Mucosa of rectum (tissue), 2 donors: ENCODE measurements at regions not wholly inside any gene's neighbourhood (a gene's known extent, or its start where the extent isn't known, plus 50 kb on each side); places are given as distances from the start of the nearest gene placed in this dataset.
"Not testable (repeated sequence)": the region's sequence is repeated elsewhere in the genome, so short reads cannot be mapped to it uniquely, and the experiment has no call there.

Experiments
- H3K27ac ChIP-seq, 2 donors: one replicate each; pipeline ENCODE4 v1.7.0; 2013; ENCODE audit warnings: inconsistent platforms in 2 of 2, low read depth in 2 of 2, low read length in 2 of 2
- H3K27me3 ChIP-seq, 2 donors: one replicate each; pipeline ENCODE4 v1.7.0; 2013; ENCODE audit warnings: low read length in 2 of 2; ENCODE audit not compliant: control insufficient read depth in 2 of 2, insufficient read depth in 2 of 2
- H3K36me3 ChIP-seq, 2 donors: one replicate each; pipeline ENCODE4 v1.7.0; 2013; ENCODE audit warnings: low read length in 2 of 2; ENCODE audit not compliant: control insufficient read depth in 2 of 2, insufficient read depth in 2 of 2
- H3K4me1 ChIP-seq, 2 donors: one replicate each; pipeline ENCODE4 v1.7.0; 2013; ENCODE audit warnings: low read length in 2 of 2, mild to moderate bottlenecking in 1 of 2; ENCODE audit not compliant: control insufficient read depth in 2 of 2, insufficient read depth in 2 of 2
- H3K4me3 ChIP-seq, 2 donors: one replicate each; pipeline ENCODE4 v1.7.0; 2013; ENCODE audit warnings: low read length in 2 of 2
- H3K9ac ChIP-seq, 2 donors: one replicate each; pipeline ENCODE4 v1.7.0; 2013; ENCODE audit warnings: low read length in 2 of 2, low read depth in 1 of 2, mild to moderate bottlenecking in 1 of 2
- H3K9me3 ChIP-seq, 2 donors: one replicate each; pipeline ENCODE4 v1.7.0; 2013; ENCODE audit warnings: low read length in 2 of 2; ENCODE audit not compliant: control insufficient read depth in 2 of 2
- donor health status: healthy.
- donor health status: Normal muscosa, but diverticular disease.

DNA sequence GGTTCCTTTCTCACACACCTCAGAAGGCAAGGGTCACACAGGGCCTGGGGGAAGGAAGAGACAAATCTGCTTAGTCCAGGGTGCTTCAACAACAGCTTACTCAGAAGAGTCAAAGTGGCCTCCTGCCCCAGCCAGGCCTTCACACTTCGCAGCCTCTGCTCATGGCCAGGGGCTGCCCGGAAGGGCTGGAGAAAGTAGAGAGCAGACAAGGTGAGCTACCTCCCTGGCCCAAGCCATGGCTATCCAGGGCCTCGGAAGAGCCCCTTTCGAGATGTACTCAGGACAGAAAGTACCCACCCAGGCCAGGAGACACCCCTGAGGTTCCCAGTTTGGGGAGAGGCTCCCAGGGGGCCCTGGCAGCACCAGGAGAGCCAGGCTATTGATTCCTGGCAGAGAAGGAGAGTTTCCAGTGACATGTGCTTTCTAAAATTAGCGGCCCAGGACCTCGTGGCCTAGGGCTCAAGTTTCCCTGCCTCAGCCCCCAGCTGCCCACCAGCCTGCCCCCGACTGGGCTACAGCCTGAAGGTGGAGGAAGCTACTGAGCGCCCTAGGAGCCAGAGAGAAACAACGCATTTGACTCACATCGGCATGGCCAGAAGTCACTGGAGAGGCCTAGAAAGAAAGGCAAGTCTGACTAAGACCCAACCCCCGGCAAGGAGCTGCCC lies 533.2 kb downstream of the TP53TG3F start:
- not testable (repeated sequence) for H3K4me1 ChIP-seq, H3K4me3 ChIP-seq, H3K27ac ChIP-seq, H3K9me3 ChIP-seq, H3K9ac ChIP-seq, H3K27me3 ChIP-seq, H3K36me3 ChIP-seq

DNA sequence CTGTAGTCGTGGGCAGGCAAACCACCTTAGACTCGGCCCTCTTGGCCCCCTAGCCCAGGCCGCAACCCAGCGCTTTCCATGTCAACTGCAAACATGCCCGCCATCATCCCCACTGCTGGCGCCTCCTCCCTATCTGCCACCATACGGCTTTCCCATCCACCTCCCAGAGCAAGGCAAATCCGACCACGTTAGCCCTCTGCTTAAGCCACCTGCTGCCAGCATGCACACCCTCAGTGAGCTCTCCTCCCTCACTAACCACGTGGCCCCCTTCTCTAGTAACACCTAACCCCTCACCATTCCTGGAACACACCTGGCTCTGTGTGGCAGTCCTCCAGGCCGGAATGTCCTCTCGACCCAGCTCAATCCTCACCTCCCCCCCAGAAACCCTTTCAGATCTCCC lies 534.8 kb downstream of the TP53TG3F start:
- not testable (repeated sequence) for H3K27me3 ChIP-seq, H3K4me3 ChIP-seq, H3K27ac ChIP-seq, H3K9me3 ChIP-seq, H3K4me1 ChIP-seq, H3K36me3 ChIP-seq, H3K9ac ChIP-seq

DNA sequence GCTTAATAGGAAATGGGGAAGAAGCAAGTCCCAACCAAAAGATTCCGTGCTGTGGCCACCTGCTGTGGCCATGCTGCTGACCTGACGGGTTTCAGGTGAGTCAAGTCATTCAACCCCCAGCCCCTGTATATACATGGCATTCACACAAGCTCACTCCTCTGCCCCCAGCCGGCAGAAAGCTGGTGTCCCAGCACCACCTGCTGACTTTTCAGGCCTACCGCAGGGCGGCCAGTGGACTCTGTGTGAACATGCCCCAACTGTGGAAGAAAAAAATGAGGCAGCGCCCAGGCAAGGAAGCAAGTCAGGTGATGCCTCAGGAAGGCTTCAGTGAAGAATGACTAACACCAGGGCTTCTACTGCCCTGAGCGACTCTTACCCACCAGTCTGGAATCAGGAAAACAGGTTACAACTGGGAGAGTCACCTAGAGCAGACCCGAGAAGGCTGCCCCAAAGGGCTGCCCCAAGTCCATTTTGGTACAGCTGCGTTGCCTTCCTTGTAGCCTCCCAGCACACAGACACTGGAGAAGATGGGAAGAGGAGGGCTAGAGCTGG lies 536.5 kb downstream of the TP53TG3F start:
- not testable (repeated sequence) for H3K4me1 ChIP-seq, H3K4me3 ChIP-seq, H3K27ac ChIP-seq, H3K36me3 ChIP-seq, H3K9ac ChIP-seq, H3K9me3 ChIP-seq, H3K27me3 ChIP-seq

DNA sequence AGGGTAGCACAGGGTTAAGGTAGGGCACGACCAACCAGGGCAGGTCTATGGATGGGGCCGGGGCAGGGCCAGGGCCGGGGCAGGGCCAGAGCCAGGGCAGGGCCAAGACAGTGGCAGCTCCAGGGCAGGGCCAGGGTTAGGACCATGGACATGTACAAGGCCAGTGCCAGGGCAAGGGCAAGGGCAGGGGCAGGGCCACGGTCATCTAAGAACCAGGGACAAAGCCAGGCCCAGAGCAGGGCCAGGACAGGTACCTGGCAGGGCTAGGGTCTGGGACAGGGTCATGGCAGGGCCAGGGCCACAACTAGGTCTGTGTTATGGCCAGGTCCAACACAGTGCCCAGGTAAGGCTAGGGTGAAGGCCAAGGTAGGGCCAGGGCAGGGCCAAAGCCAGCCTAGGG lies 541.8 kb downstream of the TP53TG3F start:
- not testable (repeated sequence) for H3K27ac ChIP-seq, H3K9me3 ChIP-seq, H3K9ac ChIP-seq, H3K27me3 ChIP-seq, H3K4me3 ChIP-seq, H3K36me3 ChIP-seq, H3K4me1 ChIP-seq

DNA sequence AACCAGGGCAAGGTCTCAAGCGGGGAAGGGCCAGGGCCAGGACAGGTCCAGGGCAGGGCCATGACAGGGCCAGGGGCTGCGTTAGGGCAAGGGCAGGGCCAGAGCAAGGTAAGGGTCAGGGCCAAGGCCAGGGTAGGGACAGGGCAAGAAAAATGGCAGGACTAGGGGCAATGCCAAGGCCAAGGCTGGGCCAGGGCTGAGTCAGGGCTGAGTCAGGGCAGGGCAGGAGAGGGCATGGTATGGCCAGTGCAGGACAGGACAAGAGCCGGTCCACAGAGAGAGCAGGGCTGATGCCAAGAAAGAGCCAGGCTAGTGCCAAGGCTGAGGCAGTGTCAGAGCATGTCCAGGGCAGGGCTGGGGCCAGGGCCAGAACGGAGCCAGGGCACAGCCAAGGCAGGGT lies 542.5 kb downstream of the TP53TG3F start:
- not testable (repeated sequence) for H3K36me3 ChIP-seq, H3K4me1 ChIP-seq, H3K4me3 ChIP-seq, H3K9me3 ChIP-seq, H3K27me3 ChIP-seq, H3K27ac ChIP-seq, H3K9ac ChIP-seq

DNA sequence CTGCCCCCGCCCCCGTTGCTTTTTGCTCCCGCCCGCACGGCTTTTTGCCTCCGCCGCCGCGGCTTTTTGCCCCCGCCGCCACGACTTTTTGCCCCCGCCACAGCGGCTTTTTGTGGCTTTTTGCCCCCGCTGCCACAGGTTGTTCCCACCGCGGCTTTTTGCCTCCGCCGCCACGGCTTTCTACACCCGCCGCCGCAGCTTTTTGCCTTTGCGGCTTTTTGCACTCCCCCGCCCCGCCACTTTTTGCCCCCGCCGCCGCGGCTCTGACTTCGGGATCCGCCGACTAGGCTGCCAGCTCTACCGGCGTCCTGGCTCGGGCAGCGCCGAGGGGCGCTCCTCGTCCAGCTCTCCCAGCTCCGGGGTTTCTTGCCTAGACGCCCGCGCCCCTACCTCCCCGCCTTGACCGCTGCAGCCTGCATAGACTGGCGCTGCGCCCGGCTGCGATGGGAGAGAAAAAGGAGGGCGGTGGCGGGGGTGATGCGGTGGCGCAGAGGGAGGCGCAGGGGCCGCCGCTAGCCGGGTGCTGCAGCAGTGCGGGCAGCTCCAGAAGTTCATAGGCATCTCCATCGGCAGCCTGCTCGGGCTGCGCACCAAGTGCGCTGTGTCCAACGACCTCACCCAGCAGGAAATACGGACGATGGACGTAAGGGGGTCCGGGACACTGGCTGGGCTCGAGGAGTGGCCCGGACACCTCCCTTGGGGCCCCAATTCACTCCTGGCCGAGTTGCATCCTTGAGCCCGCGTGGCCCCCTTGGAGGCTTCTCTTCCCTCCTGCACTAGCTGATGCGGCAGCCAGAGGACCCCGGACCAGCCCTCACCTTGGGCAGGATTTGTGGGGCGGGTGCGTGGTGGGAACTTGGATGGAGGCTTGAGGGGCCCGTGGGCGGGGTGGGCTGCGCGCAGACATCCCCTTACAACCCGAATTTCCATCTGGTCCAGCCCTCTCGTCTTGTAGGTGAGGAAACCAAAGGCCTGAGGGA lies 555.7 kb downstream of the TP53TG3F start:
- H3K4me1 ChIP-seq, H3K27ac ChIP-seq, H3K36me3 ChIP-seq, H3K4me3 ChIP-seq, H3K27me3 ChIP-seq, H3K9ac ChIP-seq, H3K9me3 ChIP-seq: not testable (repeated sequence)

DNA sequence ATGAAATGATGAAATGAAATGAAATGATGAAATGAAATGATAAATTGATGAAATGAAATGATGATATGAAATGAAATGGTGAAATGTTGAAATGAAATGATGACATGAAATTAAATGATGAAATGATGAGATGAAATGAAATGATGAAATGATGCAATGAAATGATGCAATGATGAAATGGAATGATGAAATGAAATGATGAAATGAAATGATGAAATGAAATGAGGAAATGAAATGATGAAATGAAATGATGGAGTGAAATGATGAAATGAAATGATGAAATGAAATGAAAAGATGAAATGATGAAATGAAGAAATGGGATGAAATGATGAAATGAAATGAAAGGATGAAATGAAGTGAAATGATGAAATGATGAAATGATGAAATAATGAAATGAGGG lies 558.9 kb downstream of the TP53TG3F start:
- H3K9me3 ChIP-seq, H3K9ac ChIP-seq, H3K36me3 ChIP-seq, H3K4me1 ChIP-seq, H3K4me3 ChIP-seq, H3K27me3 ChIP-seq, H3K27ac ChIP-seq: not testable (repeated sequence)

DNA sequence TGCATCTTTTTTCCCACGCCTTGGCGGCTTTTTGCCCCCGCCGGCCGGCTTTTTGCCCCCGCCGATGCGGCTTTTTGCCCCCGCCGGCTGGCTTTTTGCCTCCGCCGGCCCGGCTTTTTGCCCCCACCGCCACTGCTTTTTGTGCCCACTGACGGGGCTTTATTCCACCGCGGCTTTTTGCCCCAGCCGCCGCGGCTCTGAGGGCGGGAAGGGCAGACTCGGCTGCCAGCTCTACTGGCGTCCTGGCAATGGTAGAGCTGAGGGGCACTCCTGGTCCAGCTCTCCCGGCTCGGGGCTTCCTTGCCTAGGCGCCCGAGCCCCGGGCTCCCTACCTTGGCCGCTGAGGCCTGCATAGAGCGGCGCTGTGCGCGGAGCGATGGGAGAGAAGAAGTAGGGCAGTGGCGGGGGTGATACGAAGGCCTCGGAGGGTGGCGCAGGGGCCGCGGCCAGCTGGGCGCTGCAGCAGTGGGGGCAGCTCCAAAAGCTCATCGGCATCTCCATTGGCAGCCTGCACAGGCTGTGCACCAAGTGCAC lies 591.4 kb downstream of the TP53TG3F start:
- H3K4me1 ChIP-seq: no peaks in the 10 kb centered on the region
- H3K4me3 ChIP-seq: no peak overlapping the region
- no peak overlapping the region for H3K9ac ChIP-seq
- no peaks in the 10 kb centered on the region for H3K9me3 ChIP-seq
- no peaks in the 10 kb centered on the region for H3K36me3 ChIP-seq
- H3K27me3 ChIP-seq: no peaks in the 10 kb centered on the region
- H3K27ac ChIP-seq: no peak overlapping the region

DNA sequence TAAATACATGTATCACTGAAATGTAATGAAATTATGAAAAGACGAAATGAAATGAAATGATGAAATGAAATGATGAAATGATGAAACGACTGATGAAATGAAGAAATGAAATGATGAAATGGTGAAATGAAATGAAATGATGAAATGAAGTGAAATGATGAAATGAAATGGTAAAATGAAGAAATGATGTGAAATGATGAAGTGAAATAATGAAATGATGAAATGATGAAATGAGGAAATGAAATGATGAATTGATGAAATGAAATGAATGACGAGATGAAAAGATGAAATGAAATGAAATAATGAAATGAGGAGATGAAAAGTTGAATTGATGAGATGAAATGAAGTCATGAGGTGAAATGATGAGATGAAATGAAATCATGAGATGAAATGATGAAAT lies 594.7 kb downstream of the TP53TG3F start:
- Histone ChIP-seq H3K4me3 (no peak overlapping the region), H3K9ac (no peak overlapping the region), H3K4me1 (no peaks in the 10 kb centered on the region), H3K36me3 (no peaks in the 10 kb centered on the region), H3K27me3 (no peaks in the 10 kb centered on the region), H3K27ac (no peak overlapping the region), H3K9me3 (no peaks in the 10 kb centered on the region)

DNA sequence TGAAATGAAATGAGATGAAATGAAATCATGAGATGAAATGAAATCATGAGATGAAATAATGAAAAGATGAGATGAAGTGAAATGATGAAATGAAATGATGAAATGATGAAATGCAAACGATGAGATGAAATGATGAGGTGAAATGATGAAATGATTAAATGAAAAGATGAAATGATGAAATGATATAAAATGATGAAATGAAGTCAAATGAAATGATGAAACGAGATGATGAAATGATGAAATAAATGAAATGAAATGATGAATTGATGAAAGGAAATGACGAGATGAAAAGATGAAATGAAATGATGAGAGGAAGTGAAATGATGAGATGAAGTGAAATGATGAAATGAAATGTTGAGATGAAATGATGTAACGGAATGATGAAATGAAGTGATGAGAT lies 595.6 kb downstream of the TP53TG3F start:
- no peaks in the 10 kb centered on the region for H3K36me3 ChIP-seq
- H3K4me1 ChIP-seq: no peaks in the 10 kb centered on the region
- no peak overlapping the region for H3K4me3 ChIP-seq
- no peak overlapping the region for H3K9ac ChIP-seq
- H3K27me3 ChIP-seq: no peaks in the 10 kb centered on the region
- no peaks in the 10 kb centered on the region for H3K9me3 ChIP-seq
- H3K27ac ChIP-seq: no peak overlapping the region
